Epithelial cell of esophagus (primary cell): ENCODE measurements at regions not wholly inside any gene's neighbourhood (a gene's known extent, or its start where the extent isn't known, plus 50 kb on each side); places are given as distances from the start of the nearest gene placed in this dataset.

Experiments
- DNase-seq: peaks from one replicate; pipeline ENCODE4 v3.0.0; 2010; ENCODE audit warnings: low read depth
- H3K4me3 ChIP-seq: 2 replicates; pipeline ENCODE4 v1.5.1; 2011; ENCODE audit warnings: mild to moderate bottlenecking, low read length, control low read depth
- CTCF ChIP-seq: IDR thresholded peaks from 2 replicates; pipeline ENCODE4 v1.5.1; 2011; ENCODE audit warnings: low read depth, mild to moderate bottlenecking, low read length, control low read depth, inconsistent platforms; ENCODE audit not compliant: insufficient read depth; ENCODE audit errors: missing control alignments

GRCh38 chr2:53450923-53451322 is 316.7 kb upstream of the CHAC2 start:
- no peak for DNase-seq
- no peak for TF ChIP-seq CTCF
- no peak overlapping the region for H3K4me3 ChIP-seq

- no peak for TF ChIP-seq CTCF
- no peak for DNase-seq
- H3K4me3 ChIP-seq, result no peak overlapping the region
Measured at GRCh38 chr2:53448591-53448990, 319.0 kb upstream of the CHAC2 start.

GRCh38 chr2:53448086-53448485 is 319.5 kb upstream of the CHAC2 start:
- DNase-seq, result no peak
- TF ChIP-seq CTCF, result no peak
- no peak overlapping the region for H3K4me3 ChIP-seq

GRCh38 chr2:53445383-53446070 is 322.1 kb upstream of the CHAC2 start:
- DNase-seq, result peak; percentile 73
- no peak for TF ChIP-seq CTCF
- H3K4me3 ChIP-seq, result no peak overlapping the region

GRCh38 chr2:53442783-53443182 is 324.8 kb upstream of the CHAC2 start:
- peak; percentile 47 for TF ChIP-seq CTCF
- DNase-seq, result peak; percentile 36
- H3K4me3 ChIP-seq, result no peak overlapping the region

DNA sequence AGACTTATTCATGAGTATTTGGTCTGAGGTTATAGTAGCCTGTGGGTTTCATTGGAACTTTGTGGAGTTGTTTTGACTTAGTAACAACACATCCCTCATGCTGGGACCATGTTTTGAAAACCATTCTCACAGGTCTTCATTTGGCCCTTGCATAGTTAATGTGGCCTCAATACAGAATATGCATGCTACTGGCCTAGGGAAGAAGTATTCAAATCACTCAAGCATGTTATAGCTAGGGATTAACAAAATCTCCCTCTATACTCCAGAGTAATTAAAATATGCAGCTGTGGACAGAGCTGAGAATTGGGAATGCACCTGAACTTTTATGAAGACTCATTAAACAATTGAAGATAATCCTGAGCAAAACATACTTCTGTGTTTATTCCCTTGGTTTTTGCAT is 325.5 kb upstream of the CHAC2 start:
- DNase-seq, result no peak
- no peak for TF ChIP-seq CTCF
- H3K4me3 ChIP-seq, result no peak overlapping the region

GRCh38 chr2:53438692-53439091 is 328.9 kb upstream of the CHAC2 start:
- TF ChIP-seq CTCF, result no peak
- no peak overlapping the region for H3K4me3 ChIP-seq
- no peak for DNase-seq
